PC-9 (cell line): ENCODE measurements at regions not wholly inside any gene's neighbourhood (a gene's known extent, or its start where the extent isn't known, plus 50 kb on each side); places are given as distances from the start of the nearest gene placed in this dataset.

Experiments used
- EZH2 ChIP-seq: fragments of 200-600 bp; sonication (generic); IDR thresholded peaks from 2 replicates; pipeline ENCODE4 v1.8.0; 2017; ENCODE audit warnings: antibody characterized with exemption, low read depth
- TF ChIP-seq, protein P1 (sequence below): fragments of 200-600 bp; sonication (generic); conservative IDR thresholded peaks from 2 replicates; pipeline ENCODE4 v1.6.1; 2017; ENCODE audit warnings: mixed run types, antibody characterized with exemption, mild to moderate bottlenecking, moderate library complexity

DNA sequence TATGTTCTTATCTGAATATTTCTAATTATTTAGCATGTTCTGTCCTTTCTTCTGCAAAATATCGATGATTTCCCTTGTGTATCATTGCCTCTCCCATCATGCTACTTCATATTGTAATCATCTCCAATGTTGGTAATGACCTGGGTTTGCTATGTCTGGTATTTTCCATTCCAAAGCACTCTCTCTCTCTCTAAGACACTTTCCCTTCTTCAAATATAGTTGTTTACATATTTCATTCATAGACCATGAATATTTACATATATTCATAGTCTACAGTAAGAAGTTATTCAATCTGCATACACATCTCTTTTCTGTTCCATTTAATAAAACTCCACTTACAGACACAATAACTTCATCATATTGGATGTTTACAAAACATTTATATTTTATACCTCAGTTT lies 1516.5 kb upstream of the FLRT2 start:
- TF ChIP-seq, protein P1, sequence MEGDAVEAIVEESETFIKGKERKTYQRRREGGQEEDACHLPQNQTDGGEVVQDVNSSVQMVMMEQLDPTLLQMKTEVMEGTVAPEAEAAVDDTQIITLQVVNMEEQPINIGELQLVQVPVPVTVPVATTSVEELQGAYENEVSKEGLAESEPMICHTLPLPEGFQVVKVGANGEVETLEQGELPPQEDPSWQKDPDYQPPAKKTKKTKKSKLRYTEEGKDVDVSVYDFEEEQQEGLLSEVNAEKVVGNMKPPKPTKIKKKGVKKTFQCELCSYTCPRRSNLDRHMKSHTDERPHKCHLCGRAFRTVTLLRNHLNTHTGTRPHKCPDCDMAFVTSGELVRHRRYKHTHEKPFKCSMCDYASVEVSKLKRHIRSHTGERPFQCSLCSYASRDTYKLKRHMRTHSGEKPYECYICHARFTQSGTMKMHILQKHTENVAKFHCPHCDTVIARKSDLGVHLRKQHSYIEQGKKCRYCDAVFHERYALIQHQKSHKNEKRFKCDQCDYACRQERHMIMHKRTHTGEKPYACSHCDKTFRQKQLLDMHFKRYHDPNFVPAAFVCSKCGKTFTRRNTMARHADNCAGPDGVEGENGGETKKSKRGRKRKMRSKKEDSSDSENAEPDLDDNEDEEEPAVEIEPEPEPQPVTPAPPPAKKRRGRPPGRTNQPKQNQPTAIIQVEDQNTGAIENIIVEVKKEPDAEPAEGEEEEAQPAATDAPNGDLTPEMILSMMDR: no peak
- TF ChIP-seq EZH2: no peak
